Naive thymus-derived CD8-positive, alpha-beta T cell (primary cell): ENCODE measurements at regions not wholly inside any gene's neighbourhood (a gene's known extent, or its start where the extent isn't known, plus 50 kb on each side); places are given as distances from the start of the nearest gene placed in this dataset.

Experiments
- ATAC-seq, 2 donors: fragments of 150-1000 bp; cut with Tn5 transposase in 1 of 2; sonication (Bioruptor Pico), chemical (Tn5 transposase) in 1 of 2; 1 replicate in 1 of 2; 2 replicates in 1 of 2; pipeline ENCODE4 v1.10.0; 2021; ENCODE audit warnings: mild to moderate bottlenecking in 2 of 2, moderate library complexity in 2 of 2
- POLR2A ChIA-PET: fragments of 350-600 bp; sonication (Branson Sonifier 250); formaldehyde crosslinking; loops from one replicate; lab custom pipeline; 2021; ENCODE audit warnings: antibody characterized with exemption; lab: Charles Lee
- DNase-seq, 10 donors: peaks; one replicate each; pipeline versions ENCODE4 v3.0.0 to v3.0.0-alpha.2; 2020 to 2022
- H3K27ac Mint-ChIP-seq, 10 donors: one replicate each; pipeline ENCODE4 v1.8.0; 2020 to 2022; ENCODE audit warnings: mild to moderate bottlenecking in 10 of 10, mixed read lengths in 10 of 10, moderate library complexity in 4 of 10, inconsistent platforms in 1 of 10
- H3K27me3 Mint-ChIP-seq, 5 donors: one replicate each; pipeline ENCODE4 v1.8.0; 2021 to 2022; ENCODE audit warnings: mixed read lengths in 5 of 5
- H3K36me3 Mint-ChIP-seq, 3 donors: one replicate each; pipeline ENCODE4 v1.8.0; 2020 to 2022; ENCODE audit warnings: mixed read lengths in 3 of 3, mild to moderate bottlenecking in 2 of 3, inconsistent platforms in 1 of 3
- H3K4me1 Mint-ChIP-seq, 4 donors: one replicate each; pipeline ENCODE4 v1.8.0; 2021 to 2022; ENCODE audit warnings: mixed read lengths in 4 of 4
- H3K4me3 Mint-ChIP-seq, 10 donors: one replicate each; pipeline ENCODE4 v1.8.0; 2020 to 2022; ENCODE audit warnings: mild to moderate bottlenecking in 10 of 10, mixed read lengths in 10 of 10, moderate library complexity in 6 of 10, inconsistent platforms in 1 of 10
- H3K9me3 Mint-ChIP-seq, 9 donors: one replicate each; pipeline ENCODE4 v1.8.0; 2020 to 2022; ENCODE audit warnings: mixed read lengths in 9 of 9, mild to moderate bottlenecking in 3 of 9, inconsistent platforms in 1 of 9, moderate library complexity in 1 of 9

DNA sequence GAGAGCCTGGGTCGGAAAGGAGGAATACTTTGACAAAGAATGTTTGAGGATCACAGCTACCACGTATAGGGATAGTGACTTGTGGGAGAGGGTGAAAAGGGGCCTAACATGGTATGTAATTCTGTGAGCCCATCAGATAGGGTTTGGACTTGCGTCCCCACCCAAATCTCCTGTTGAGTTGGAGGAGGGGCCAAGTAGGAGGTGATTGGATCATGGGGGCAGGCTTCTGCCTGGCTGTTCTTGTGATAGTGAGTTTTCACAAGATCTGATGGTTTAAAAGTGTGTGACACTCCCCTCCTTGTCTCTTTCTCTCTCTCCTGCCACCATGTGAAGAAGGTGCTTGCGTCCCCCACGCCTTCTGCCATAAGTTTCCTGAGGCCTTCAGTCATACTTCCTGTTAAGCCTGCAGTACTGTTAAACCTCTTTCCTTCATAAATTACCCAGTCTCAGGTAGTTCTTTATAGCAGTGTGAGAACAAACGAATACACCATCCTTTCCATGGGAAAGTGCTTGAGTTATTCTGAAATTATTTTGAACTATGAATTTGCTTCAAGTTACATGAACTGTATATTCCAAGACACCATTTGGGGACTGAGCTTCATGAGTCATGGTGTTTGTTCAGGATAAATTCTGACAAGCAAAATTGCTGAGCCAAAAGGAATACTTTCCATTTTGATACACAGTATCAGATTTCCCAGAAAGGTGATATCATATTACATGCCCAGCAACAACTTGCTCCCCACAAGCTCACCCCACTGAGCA lies 68.8 kb upstream of the SSBP2 start:
- Mint-ChIP-seq H3K4me3 (no peak overlapping the region), H3K9me3 (peaks cover 0 to 3% (median 0%) of the 10 kb centered on the region in 9 donors), H3K36me3 (no peaks in the 10 kb centered on the region), H3K27ac (peak overlapping the region in 8 of 10 donors; percentile 17 to 79 (median 60)), H3K27me3 (no peaks in the 10 kb centered on the region), H3K4me1 (peaks cover 29 to 48% (median 42%) of the 10 kb centered on the region in 4 donors)
- ATAC-seq (no peak), DNase-seq (no peak)
- POLR2A ChIA-PET: interaction anchor here (0.7 to 1.3 kb wide), 2 partner anchors 32 kb away, joined by 3 read pairs; no protein-coding TSS in a partner anchor

DNA sequence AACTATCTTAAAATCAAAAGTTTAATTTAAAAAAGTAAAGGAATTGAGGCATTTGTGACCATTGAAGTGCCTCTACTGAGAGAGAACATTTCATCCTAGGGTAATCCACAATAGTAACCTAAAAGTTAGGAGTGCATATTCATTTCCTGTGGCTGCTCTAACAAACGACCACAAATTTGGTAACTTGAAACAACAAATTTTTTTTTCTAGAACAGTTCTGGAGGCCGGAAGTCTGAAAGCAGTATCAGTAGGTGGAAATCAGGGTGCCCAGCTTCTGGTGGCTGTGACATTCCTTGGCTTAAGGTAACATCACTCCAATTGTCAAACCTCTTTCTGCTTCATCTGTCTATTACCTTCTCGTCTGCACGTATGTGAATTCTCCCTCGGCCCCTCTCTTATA lies 67.1 kb upstream of the SSBP2 start:
- ATAC-seq (peak; percentile 84 to 90), DNase-seq (peak in 5 of 10 donors; percentile 2 to 55 (median 24))
- Mint-ChIP-seq H3K27ac (peak overlapping the region in 9 of 10 donors; percentile 9 to 68 (median 34)), H3K4me3 (peak overlapping the region in 6 of 10 donors; percentile 30 to 67 (median 50)), H3K27me3 (no peaks in the 10 kb centered on the region), H3K4me1 (peaks cover 27 to 48% (median 42%) of the 10 kb centered on the region in 4 donors), H3K9me3 (peaks cover 0 to 3% (median 0%) of the 10 kb centered on the region in 9 donors), H3K36me3 (no peaks in the 10 kb centered on the region)
- POLR2A ChIA-PET: interaction anchor here (1.0 to 2.2 kb wide), 3 partner anchors 33 to 67 kb away, joined by 3 to 7 read pairs (median 6); partner anchors contain the start of gene SSBP2

DNA sequence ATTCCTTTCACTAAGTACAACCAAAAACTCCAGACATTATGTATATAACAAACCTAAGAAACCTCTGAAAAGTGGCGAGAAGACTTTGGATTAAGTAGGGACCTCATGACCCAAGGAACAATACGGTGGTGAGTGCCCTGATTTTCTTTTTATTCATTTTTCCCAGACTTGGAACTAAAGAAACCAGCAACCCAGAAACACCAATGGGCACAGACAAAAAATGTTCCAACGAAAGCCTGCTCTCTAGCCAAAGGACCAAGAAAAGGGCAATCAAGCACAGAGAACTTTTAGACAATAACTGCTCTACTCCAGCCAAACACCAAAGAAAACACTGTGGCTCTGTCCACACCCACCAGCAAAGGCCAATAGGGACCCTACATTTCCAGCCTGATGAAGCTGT lies 66.2 kb upstream of the SSBP2 start:
- peak overlapping the region in 1 of 10 donors; percentile 51 for H3K4me3 Mint-ChIP-seq
- DNase-seq: no peak
- no peaks in the 10 kb centered on the region for H3K36me3 Mint-ChIP-seq
- no peak for ATAC-seq
- H3K4me1 Mint-ChIP-seq: peaks cover 27 to 48% (median 42%) of the 10 kb centered on the region in 4 donors
- no peaks in the 10 kb centered on the region for H3K27me3 Mint-ChIP-seq
- H3K27ac Mint-ChIP-seq: peak overlapping the region in 1 of 10 donors; percentile 27
- peaks cover 0 to 3% (median 0%) of the 10 kb centered on the region in 9 donors for H3K9me3 Mint-ChIP-seq
- POLR2A ChIA-PET: interaction anchor here (1.0 to 2.2 kb wide), 3 partner anchors 34 to 66 kb away, joined by 3 to 7 read pairs (median 6); partner anchors contain the start of gene SSBP2

- H3K27ac Mint-ChIP-seq: no peak overlapping the region
- no peak overlapping the region for H3K4me3 Mint-ChIP-seq
- DNase-seq (no peak), ATAC-seq (no peak)
- POLR2A ChIA-PET: no interaction called here
- peaks cover 0 to 3% (median 0%) of the 10 kb centered on the region in 9 donors for H3K9me3 Mint-ChIP-seq
- H3K27me3 Mint-ChIP-seq: no peaks in the 10 kb centered on the region
- no peaks in the 10 kb centered on the region for H3K36me3 Mint-ChIP-seq
- peaks cover 20 to 37% (median 35%) of the 10 kb centered on the region in 4 donors for H3K4me1 Mint-ChIP-seq
Observed at GRCh38 chr5:81815321-81815720, 64.4 kb upstream of the SSBP2 start.

- DNase-seq (no peak), ATAC-seq (no peak)
- Mint-ChIP-seq H3K9me3 (peaks cover 16 to 37% (median 29%) of the 10 kb centered on the region in 9 donors), H3K4me3 (no peak overlapping the region), H3K27ac (no peak overlapping the region), H3K4me1 (peaks cover 0 to 13% (median 5%) of the 10 kb centered on the region in 4 donors), H3K27me3 (no peaks in the 10 kb centered on the region), H3K36me3 (peaks cover 0 to 18% (median 13%) of the 10 kb centered on the region in 3 donors)
- POLR2A ChIA-PET: no interaction called here
Observed at GRCh38 chr5:81808106-81808505, 57.2 kb upstream of the SSBP2 start.

- H3K27me3 Mint-ChIP-seq: no peaks in the 10 kb centered on the region
- H3K4me1 Mint-ChIP-seq: peaks cover 0 to 13% (median 5%) of the 10 kb centered on the region in 4 donors
- H3K9me3 Mint-ChIP-seq: peaks cover 16 to 37% (median 29%) of the 10 kb centered on the region in 9 donors
- DNase-seq (no peak), ATAC-seq (no peak)
- H3K27ac Mint-ChIP-seq: no peak overlapping the region
- peaks cover 0 to 18% (median 13%) of the 10 kb centered on the region in 3 donors for H3K36me3 Mint-ChIP-seq
- POLR2A ChIA-PET: no interaction called here
- no peak overlapping the region for H3K4me3 Mint-ChIP-seq
Observed at GRCh38 chr5:81805086-81805485, 54.2 kb upstream of the SSBP2 start.

DNA sequence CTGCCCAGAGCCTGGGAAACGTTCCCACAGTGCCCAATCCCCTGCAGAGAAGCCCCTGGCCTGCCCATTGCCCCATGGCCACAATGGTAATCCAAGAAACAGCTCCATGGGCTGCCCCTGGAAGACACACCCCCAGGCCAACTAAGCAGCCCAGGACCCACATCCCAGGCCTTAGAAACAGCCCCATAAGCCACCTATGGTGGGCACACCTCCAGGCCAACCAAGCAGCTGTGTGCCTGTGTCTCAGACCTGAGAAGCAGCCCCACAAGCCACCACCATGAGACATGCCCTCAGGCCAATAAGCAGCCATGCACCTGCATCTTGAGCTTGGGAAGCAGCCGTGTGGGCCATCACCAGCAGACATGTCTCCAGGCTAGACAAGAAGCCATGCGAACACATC lies 52.9 kb upstream of the SSBP2 start:
- DNase-seq (no peak), ATAC-seq (no peak)
- POLR2A ChIA-PET: no interaction called here
- Mint-ChIP-seq H3K9me3 (peaks cover 15 to 37% (median 29%) of the 10 kb centered on the region in 9 donors), H3K4me1 (peaks cover 0 to 13% (median 5%) of the 10 kb centered on the region in 4 donors), H3K4me3 (no peak overlapping the region), H3K27me3 (no peaks in the 10 kb centered on the region), H3K27ac (peak overlapping the region in 1 of 10 donors; percentile 10), H3K36me3 (peaks cover 0 to 20% (median 13%) of the 10 kb centered on the region in 3 donors)

- no peaks in the 10 kb centered on the region for H3K27me3 Mint-ChIP-seq
- POLR2A ChIA-PET: interaction anchor here (0.7 to 1.5 kb wide), 2 partner anchors 10 to 1820 kb away, joined by 3 to 4 read pairs; no protein-coding TSS in a partner anchor
- H3K4me3 Mint-ChIP-seq: no peak overlapping the region
- H3K9me3 Mint-ChIP-seq: peaks cover 5 to 26% (median 17%) of the 10 kb centered on the region in 9 donors
- ATAC-seq: no peak
- peaks cover 0 to 17% (median 13%) of the 10 kb centered on the region in 3 donors for H3K36me3 Mint-ChIP-seq
- H3K4me1 Mint-ChIP-seq: peaks cover 4 to 18% (median 8%) of the 10 kb centered on the region in 4 donors
- DNase-seq: no peak
- no peak overlapping the region for H3K27ac Mint-ChIP-seq
Observed at GRCh38 chr5:81802625-81803024, 51.7 kb upstream of the SSBP2 start.

GRCh38 chr5:81802020-81802419 lies 51.1 kb upstream of the SSBP2 start:
- H3K27ac Mint-ChIP-seq: no peak overlapping the region
- H3K36me3 Mint-ChIP-seq: peaks cover 0 to 14% (median 11%) of the 10 kb centered on the region in 3 donors
- ATAC-seq (no peak), DNase-seq (no peak)
- H3K4me3 Mint-ChIP-seq: no peak overlapping the region
- H3K9me3 Mint-ChIP-seq: peaks cover 3 to 20% (median 13%) of the 10 kb centered on the region in 9 donors
- POLR2A ChIA-PET: interaction anchor here (1.5 kb wide), 1 partner anchor 10 kb away, joined by 4 read pairs; no protein-coding TSS in a partner anchor
- H3K4me1 Mint-ChIP-seq: peaks cover 4 to 18% (median 8%) of the 10 kb centered on the region in 4 donors
- H3K27me3 Mint-ChIP-seq: no peaks in the 10 kb centered on the region

- no peak for DNase-seq
- no peak for ATAC-seq
- Mint-ChIP-seq H3K4me3 (no peak overlapping the region), H3K4me1 (peaks cover 4 to 18% (median 8%) of the 10 kb centered on the region in 4 donors), H3K36me3 (peaks cover 0 to 5% (median 0%) of the 10 kb centered on the region in 3 donors), H3K9me3 (peaks cover 0 to 8% (median 3%) of the 10 kb centered on the region in 9 donors), H3K27ac (no peak overlapping the region), H3K27me3 (no peaks in the 10 kb centered on the region)
- POLR2A ChIA-PET: no interaction called here
Observed at GRCh38 chr5:81800797-81801196, 49.9 kb upstream of the SSBP2 start.
